Mucosa of descending colon (tissue), 3 donors: ENCODE measurements at regions not wholly inside any gene's neighbourhood (a gene's known extent, or its start where the extent isn't known, plus 50 kb on each side); places are given as distances from the start of the nearest gene placed in this dataset.

Experiments
- ATAC-seq: fragments of 200-7000 bp; cut with Tn5 transposase; one replicate; pipeline ENCODE4 v1.9.1; 2020; ENCODE audit warnings: mild to moderate bottlenecking, moderate library complexity
- DNase-seq, 3 donors: peaks; one replicate each; pipeline ENCODE4 v3.0.0-alpha.2; 2020
- H3K36me3 ChIP-seq: fragments of 200-600 bp; one replicate; pipeline ENCODE4 v1.8.0; 2021; ENCODE audit warnings: low read depth, mild to moderate bottlenecking
- H3K4me1 ChIP-seq: fragments of 200-600 bp; one replicate; pipeline ENCODE4 v1.8.0; 2021; ENCODE audit warnings: low read depth, mild to moderate bottlenecking
- H3K4me3 ChIP-seq: fragments of 200-600 bp; one replicate; pipeline ENCODE4 v1.8.0; 2021; ENCODE audit warnings: mild to moderate bottlenecking
- H3K9me3 ChIP-seq: fragments of 200-600 bp; one replicate; pipeline ENCODE4 v1.8.0; 2021; ENCODE audit warnings: mild to moderate bottlenecking
- intact Hi-C, 2 donors: fragments of 100-400 bp; cut with DNase I in 1 of 2; cut with micrococcal nuclease in 1 of 2; formaldehyde crosslinking; loops; one replicate each; pipeline versions ENCODE4 v1.11.0 to v1.11.1; 2022; cut with DNase I, micrococcal nuclease
- TF ChIP-seq, protein P1 (sequence below): fragments of 200-600 bp; IDR thresholded peaks from one replicate; pipeline ENCODE4 v1.8.0; 2022; ENCODE audit warnings: antibody characterized with exemption, mild to moderate bottlenecking
- donor health status: DM: no; HTN: no; CAD: no; lungs with moderate emphysema.
- donor health status: DM: no; HTN: no; CAD: no.
- donor health status: DM: no; HTN: yes; CAD: no.

DNA sequence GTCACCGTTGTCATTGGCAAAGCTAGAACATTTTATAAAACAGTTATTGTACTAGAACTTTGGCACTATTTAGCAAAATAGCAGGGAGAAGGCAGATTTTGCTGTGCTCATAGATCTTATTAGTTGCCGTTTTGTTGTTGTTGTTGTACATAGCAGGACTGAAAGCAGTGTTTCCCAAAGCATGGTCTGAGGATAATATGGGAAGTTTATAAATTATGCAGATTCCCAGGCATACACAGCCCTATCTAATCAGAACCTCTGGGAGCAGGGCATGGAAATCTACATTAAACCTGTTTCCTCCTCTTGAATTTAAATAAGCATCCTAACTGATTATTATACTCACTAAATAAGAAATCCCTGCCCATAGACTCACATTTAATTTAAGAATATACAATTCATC lies 87.9 kb downstream of the RAP2B start:
- DNase-seq (no peak), ATAC-seq (no peak)
- H3K9me3 ChIP-seq: no peaks in the 10 kb centered on the region
- H3K4me3 ChIP-seq: no peak overlapping the region
- no peaks in the 10 kb centered on the region for H3K4me1 ChIP-seq
- intact Hi-C loops: no loop called here
- TF ChIP-seq, protein P1, sequence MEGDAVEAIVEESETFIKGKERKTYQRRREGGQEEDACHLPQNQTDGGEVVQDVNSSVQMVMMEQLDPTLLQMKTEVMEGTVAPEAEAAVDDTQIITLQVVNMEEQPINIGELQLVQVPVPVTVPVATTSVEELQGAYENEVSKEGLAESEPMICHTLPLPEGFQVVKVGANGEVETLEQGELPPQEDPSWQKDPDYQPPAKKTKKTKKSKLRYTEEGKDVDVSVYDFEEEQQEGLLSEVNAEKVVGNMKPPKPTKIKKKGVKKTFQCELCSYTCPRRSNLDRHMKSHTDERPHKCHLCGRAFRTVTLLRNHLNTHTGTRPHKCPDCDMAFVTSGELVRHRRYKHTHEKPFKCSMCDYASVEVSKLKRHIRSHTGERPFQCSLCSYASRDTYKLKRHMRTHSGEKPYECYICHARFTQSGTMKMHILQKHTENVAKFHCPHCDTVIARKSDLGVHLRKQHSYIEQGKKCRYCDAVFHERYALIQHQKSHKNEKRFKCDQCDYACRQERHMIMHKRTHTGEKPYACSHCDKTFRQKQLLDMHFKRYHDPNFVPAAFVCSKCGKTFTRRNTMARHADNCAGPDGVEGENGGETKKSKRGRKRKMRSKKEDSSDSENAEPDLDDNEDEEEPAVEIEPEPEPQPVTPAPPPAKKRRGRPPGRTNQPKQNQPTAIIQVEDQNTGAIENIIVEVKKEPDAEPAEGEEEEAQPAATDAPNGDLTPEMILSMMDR: no peak
- no peaks in the 10 kb centered on the region for H3K36me3 ChIP-seq

GRCh38 chr3:153250446-153250845 lies 88.4 kb downstream of the RAP2B start:
- Histone ChIP-seq H3K9me3 (no peaks in the 10 kb centered on the region), H3K4me3 (no peak overlapping the region), H3K4me1 (no peaks in the 10 kb centered on the region), H3K36me3 (no peaks in the 10 kb centered on the region)
- ATAC-seq: no peak
- intact Hi-C loops: no loop called here
- TF ChIP-seq, protein P1: no peak
- no peak for DNase-seq

DNA sequence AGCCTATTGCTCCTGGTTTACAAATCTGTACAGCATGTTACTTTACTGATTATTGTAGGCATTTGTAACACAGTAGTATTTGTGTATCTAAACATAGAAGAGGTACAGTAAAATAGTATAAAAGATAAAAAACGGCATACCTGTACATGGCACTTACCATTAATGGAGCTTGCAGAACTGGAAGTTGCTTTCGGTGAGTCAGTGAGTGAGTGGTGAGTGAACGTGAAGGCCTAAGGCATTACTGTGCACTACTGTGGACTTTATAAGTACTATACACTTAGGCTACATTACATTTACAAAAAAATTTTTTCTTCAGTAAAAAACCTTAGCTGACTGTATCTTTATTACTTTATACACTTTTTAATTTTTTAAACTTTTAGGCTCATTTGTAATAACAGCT lies 90.9 kb downstream of the RAP2B start:
- Histone ChIP-seq H3K4me1 (no peaks in the 10 kb centered on the region), H3K9me3 (no peaks in the 10 kb centered on the region), H3K36me3 (no peaks in the 10 kb centered on the region), H3K4me3 (no peak overlapping the region)
- TF ChIP-seq, protein P1: no peak
- ATAC-seq: no peak
- intact Hi-C loops: no loop called here
- no peak for DNase-seq

GRCh38 chr3:153254361-153254760 lies 92.3 kb downstream of the RAP2B start:
- no peak for DNase-seq
- intact Hi-C loops: no loop called here
- no peaks in the 10 kb centered on the region for H3K36me3 ChIP-seq
- H3K9me3 ChIP-seq: no peaks in the 10 kb centered on the region
- no peak for ATAC-seq
- no peak overlapping the region for H3K4me3 ChIP-seq
- TF ChIP-seq, protein P1: no peak
- no peaks in the 10 kb centered on the region for H3K4me1 ChIP-seq

DNA sequence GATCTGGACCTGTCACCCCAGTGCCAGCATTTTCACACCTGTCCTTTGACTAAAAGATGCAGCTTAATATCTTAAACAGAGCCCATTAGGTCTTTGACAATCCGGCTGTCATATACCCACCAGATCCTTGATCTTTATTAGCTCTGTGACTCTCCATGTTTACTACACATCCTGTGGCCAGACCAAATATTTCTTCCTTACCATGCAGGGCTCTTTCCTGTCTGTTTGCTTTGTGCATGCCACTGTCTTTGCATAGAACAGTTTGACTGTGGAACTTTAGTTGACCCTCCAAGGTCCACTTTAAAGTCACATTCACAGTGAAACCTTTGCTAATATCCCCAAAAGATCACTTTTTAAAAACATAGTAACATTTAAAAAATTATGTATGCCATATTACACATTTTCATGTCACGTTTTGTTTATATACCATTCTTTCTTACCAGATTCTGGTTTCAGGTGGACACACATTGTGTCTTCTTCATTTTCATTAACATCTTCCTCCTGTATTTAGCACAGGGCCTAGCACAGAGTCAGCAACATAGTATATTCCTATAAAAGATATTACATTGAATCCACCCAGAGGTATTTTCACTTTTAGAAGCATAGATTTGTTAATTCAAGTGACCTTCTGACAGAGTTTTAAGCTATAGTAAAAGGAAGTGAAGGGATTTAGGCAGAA lies 95.8 kb downstream of the RAP2B start:
- Histone ChIP-seq H3K4me1 (no peaks in the 10 kb centered on the region), H3K36me3 (no peaks in the 10 kb centered on the region), H3K4me3 (no peak overlapping the region), H3K9me3 (no peaks in the 10 kb centered on the region)
- DNase-seq (no peak), ATAC-seq (no peak)
- intact Hi-C loops: no loop called here
- TF ChIP-seq, protein P1: no peak

DNA sequence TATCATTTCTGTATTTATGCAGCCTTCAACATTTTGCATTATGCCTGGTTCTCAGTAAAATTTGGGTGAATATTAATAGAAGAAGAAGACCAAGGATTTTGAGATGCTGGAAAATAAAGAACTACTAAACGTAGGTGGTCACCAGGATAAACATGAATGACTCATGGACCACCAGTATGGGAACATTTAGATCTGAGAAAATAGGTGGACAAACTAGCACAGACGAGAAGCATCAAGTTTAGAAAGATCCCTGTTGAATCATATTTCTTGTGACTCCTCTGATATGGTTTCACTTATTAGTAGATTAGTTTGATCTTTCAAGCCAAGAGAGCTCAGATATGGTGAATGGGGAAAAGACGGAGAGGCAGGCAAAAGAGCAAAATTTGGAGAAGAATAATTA lies 97.9 kb downstream of the RAP2B start:
- Histone ChIP-seq H3K4me3 (no peak overlapping the region), H3K4me1 (no peaks in the 10 kb centered on the region), H3K9me3 (no peaks in the 10 kb centered on the region), H3K36me3 (no peaks in the 10 kb centered on the region)
- TF ChIP-seq, protein P1: no peak
- DNase-seq (no peak), ATAC-seq (no peak)
- intact Hi-C loops: no loop called here
